ENCODE measurements at regions not wholly inside any gene's neighbourhood (a gene's known extent, or its start where the extent isn't known, plus 50 kb on each side); places are given as distances from the start of the nearest gene placed in this dataset.
"Not testable (repeated sequence)": the region's sequence is repeated elsewhere in the genome, so short reads cannot be mapped to it uniquely, and the experiment has no call there.

DNA sequence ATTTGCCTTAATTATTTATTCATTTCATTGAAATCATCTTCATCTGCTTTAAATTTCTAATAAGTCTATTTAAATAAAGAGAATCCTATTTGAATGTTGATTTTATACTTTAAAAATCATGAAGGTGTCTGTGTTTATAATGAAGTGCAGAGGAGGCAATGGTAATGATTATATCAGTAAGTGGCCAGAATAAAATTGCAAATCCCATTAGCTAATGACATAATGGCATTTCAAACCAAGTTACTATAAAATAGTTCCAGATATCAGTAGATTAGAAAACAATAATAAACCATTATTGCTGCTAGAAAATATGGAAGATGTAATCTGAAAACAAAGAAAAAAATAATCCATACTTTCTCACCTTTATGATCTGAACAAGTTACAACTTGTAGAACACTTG lies 647.8 kb upstream of the KLHL1 start:
- DNase-seq, result no peak

DNA sequence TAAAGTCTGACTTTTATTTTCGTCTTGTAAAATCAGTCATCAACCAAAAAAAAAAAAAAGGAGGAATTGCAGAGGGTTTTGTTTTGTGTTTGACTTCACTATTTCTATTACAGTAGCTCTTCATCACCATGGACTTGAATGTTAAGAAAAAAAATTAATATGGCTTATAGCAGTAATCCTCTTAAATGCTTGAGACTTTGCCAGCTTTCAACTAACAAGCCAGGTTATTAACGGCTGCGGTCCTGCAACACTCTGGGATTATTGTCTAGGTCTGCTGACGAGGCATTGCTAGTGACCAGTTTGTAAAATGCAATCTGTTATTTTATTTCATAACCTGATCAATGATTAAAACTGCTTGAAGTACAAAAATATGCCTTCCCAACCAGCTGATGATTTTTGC lies 647.2 kb upstream of the KLHL1 start:
- no peak for DNase-seq

DNA sequence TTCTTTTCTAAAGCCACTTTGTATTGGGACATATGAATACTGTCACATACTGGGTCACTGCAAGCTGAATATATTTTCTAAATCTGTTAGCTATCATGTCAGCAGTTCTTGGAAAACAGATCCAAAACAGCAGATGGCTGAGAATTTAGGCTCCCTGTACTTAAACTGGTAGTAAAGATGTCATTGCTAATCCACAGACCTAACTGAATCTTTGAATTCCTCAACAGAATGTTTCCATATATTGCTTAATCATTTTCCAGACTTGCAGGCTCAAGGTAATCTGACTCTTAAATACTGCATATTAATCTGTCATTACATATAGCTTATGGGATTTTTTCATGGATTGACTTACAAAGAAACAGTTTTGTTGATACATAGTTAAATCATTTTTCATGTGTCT lies 639.0 kb upstream of the KLHL1 start:
- no peak for DNase-seq

DNA sequence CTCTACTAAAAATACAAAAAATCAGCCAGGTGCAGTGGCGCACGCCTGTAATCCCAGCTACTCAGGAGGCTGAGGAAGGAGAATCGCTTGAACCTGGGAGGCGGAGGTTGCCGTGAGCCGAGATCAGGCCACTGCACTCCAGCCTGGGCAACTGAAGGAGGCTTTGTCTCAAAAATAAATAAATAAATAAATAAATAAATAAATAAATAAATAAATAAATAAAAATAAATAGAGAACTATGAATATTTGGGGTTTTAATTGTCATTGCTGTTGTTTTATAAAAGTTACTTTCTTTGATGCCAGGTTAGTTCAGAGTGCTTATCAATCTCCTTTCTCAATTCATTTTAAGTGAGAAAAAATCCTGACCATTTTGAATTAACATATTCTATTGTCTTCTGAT lies 638.2 kb upstream of the KLHL1 start:
- not testable (repeated sequence) for DNase-seq

DNA sequence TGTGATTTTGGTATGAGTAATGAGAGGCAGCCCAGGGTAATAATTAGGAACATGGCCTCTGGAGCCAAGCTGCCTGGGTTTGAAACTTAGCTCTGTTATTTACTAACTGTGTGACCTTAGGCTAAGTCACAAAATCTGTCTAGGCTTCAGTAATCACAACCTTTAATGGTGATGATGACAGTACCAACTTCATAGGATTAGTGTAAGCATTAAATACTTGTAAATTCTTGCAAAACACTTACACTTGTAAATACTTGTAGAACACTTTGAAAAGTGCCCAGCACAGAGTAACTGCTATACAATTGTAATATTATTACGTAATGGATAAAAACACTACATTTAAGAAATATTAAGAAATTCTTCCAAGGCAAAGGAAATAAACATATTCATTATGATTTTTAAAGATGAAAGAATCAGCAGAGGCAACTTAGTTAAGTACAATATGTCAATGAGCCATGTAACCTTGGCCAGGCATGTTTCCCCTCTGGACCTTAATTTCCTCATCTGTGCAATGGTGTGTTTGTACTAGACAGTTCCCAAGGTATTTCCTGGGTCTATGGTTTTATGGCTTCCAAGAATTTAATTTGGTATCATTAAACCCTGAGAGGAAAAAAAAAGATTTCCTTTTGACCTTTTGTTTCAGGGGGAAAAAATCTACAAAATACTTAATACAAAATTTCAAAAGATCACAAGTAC lies 628.5 kb upstream of the KLHL1 start:
- DNase-seq, result no peak

DNA sequence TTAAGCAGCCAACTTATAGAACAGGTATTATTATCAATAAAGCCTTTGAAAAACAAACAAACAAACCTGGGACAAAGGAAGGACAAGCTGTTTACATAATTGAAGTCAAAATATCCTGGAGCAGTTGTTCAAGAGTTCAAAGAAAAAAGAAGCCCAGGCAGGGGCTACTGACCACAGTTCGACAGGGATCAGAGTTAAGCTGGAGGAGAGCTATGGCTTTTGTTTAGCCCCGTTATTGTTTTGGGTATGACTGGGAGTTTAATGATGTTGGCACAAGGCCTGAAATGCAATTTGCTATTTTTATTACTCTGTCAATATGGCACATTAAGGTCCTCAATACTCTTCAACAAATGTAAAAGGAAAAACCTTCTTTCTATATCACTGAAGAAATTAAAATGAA lies 624.4 kb upstream of the KLHL1 start:
- DNase-seq, result no peak

DNA sequence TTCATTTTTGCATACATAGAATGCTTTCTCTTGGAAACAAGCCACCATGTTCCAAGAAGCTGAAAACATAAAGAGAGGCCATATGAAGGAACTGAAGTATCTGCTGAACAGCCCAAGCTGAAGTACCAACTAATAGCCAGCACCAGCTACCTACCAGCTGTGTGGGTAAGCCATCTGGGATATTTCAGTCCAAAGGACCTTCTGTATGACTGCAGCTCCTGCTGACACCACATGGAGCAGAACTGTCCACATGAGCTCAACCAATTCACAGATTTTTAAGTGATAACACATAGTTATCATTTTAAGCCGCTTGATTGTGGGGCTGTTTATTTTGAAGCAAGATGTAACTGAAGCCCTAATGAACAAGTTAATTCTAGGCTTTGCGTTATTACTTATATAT lies 621.1 kb upstream of the KLHL1 start:
- DNase-seq, result no peak

DNA sequence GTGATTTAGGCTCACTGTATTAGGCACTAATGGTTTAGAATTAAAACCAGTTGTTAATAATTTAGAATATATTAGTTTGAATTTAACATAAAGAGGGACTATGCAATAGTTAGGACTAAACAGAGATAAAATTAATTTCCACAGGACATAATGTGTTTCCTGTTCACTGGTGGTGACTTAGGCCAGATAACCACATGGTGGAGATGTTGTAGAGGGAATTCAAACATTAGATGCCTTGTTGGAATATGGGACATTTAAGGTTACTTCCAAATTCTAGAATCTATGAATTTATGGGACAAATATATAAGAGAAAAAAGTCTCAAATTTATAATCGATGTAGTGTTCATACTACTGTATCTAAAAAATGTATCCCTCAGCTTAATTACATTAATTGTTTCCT lies 615.5 kb upstream of the KLHL1 start:
- no peak for DNase-seq

DNA sequence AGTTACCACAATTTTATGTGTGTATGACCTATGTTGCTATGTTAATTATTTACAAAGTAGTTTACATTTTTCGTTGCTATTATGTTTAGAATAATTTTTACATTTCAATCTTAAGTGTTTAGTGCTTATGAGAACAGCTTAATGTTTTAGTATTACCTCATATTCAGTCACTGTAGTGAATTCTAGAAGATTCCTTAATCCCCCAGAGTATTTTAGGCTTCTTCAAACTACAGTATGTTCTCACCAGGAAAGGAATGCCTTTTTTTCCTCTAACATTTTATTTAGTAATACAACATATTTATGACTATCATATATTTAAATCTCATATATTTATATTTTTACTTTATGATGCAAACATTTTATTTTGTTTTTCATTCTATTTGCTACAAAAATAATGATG lies 612.1 kb upstream of the KLHL1 start:
- DNase-seq, result no peak

DNA sequence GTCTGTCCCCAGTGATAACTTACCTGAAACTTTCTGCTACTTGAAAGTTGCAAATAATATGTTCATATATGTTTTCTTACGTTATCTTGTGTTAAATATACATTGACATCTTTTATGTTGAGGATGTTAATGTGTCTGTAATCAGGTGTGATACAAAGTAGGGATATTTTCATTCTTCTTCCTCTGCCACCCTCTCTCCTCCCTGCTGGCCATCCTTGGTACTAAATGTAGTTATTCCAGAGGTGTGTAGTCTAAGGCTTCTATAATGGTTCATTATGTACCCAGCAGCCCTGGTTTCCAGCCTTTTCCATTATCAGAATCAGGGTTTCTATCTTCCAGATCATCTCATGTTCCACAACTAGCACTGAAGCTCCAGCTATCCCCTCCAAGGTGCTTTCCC lies 606.7 kb upstream of the KLHL1 start:
- no peak for DNase-seq

DNA sequence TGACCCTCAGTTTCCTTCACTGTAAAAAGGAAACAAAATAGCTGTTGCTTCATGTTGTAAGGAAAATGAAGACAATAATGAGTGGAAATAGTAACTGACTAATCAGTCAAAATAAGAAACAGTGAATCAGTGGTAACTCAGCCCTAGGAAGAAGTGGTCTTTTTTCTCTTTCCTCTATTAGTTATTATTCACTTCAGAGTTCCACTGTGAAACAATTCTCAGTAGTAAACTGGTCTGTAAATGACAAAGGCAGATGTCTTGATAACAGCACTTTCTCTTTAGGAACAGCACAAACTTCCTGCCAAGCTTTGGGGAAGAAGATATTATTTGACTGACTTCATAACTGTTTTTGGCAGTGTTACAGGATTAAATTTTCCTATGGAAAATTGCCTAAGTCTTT lies 600.5 kb upstream of the KLHL1 start:
- no peak for DNase-seq

DNA sequence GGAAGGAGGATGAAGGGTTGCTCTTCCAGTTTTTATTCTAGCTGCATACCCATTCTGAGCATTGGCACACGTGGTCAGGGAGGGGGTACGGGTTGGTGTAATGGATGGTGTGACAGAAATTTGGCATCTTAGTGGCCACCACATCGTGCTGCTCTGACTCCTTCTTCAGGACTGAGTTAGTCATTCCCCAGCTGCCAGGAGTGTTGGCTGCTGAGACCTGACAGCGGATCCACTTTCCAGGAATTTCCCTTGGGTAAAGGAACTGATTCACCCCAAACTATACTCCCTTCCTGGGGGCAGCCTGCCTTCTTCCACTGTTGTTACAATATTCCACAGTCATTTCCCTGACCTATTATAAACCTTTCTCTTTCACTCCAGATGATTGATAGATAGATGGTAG lies 595.5 kb upstream of the KLHL1 start:
- no peak for DNase-seq

DNA sequence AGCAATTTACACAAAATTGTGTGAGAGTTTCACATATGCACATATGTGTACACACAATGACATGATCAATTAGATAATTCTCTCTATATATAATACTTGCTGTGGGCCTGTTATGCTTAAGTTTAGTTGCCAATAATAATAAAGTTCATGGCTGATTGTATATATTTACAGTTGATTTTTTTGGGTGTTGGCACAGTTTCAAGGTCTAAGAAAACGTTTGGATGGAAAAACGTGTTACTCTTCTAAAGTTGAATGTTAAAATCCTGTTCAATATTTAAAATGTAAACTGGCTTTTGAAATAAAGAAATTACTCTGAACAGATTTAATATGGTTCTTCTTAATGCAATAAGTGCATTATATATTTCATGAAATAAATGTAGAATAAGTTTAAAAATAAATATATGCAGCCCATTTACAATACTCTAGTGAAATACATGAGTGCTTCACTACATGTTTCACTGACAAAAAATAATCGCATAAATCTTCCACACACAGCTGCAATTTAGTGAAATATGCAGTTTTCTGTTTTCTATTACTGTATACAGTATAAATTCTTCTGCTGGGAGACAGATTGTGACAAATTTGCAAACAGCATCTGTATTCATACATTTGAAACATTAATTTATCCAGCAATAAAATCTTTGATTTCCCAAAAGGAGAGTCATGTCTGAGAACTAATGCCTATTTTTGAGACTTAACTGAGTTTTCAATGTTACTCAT lies 586.9 kb upstream of the KLHL1 start:
- no peak for DNase-seq

DNA sequence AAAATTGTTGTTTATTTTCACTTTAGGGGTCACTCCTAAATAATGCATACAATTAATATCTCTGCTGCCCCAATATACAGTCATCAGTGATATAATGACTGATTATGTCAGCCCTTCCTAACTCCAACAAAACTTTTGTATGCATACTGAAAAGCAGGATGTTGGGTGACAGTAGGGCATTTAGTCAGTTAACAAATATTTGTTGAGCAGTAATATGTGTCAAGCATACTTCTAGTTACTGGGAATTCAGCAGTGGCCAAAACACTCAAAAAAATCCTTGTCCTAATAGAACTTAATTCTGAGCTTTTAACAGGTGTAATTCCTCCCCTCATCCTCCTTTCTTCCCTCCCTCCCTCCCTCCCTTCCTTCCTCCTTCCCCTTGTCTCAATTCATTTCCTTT lies 560.7 kb upstream of the KLHL1 start:
- DNase-seq, result no peak

DNA sequence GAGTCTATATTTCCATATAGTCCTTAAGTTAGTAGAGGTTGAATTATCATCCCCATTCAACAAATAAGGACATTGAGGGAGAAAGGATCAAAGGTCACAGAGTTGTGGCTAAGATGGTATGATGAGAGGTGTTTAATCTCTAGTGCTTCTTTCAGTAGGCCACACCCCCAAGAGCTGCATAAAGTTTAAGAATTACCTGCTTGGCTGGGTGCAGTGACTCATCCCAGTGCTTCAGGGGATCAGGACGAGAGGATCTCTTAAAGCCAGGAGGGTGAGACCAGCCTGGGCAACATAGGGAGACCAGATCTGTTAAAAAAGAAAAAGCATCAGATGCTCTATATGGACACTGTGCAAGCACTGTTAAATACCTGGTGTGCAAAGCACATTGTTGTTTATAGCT lies 560.0 kb upstream of the KLHL1 start:
- no peak for DNase-seq

DNA sequence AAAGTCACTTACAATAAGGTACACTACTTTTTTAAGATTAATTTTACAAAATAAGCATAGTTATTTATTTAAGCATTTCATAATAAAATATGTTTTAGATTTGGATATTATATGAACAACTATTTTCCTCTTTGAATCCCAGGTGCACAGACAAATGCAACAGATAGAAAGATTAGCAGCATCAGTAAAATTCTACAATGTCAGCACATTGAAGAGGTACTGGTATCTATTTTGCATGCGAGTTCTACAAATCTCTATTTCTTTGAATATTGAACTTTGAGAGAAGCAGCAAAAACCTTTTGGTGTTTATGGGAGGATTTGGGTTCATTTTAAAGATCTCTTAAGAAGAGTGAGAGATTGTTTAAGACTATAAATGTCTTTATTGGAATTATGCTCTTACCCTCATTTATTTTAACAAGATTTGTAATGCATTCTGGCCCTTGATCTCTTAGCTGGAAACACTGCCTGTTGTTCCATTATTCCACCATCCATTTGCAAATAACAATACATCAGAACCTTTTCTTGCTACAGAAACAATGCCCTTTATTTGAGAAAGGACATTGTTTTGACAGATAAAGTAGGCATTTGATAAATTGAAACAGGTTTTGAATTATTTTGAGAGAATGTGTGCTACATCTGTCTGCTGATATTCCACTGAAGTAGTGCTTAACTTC lies 558.8 kb upstream of the KLHL1 start:
- DNase-seq, result no peak

DNA sequence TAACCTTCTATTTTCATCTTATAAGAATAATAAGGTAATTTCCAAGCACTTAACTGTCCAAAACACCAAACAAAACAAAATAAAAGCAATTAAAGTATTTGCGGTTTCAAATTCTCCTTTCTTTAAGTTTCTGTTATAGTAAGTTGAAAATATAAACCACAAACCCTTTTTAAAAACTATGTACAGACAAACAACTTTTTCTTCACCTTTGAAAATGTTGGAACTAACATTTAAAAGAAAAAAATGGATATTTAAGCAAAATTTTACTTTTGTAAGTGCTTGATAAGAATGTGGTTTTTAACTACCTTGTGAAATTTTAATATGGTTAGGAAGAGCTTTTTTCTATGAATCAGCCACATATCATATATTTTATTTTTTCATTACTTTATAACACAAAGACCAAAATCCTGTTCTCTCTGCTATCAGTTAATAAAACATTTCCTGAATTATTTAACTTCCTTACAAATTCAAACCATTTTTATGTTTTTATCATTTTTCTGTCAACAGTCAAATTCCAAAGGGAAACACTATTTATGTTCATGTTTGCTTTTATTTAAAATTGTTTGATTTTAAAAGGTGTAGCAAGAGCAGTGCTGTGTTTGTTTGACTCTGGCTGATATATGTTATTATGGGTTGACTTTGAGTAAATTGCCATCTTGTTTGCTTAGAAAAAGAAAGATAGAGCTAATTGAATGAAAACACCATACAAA lies 554.1 kb upstream of the KLHL1 start:
- no peak for DNase-seq

DNA sequence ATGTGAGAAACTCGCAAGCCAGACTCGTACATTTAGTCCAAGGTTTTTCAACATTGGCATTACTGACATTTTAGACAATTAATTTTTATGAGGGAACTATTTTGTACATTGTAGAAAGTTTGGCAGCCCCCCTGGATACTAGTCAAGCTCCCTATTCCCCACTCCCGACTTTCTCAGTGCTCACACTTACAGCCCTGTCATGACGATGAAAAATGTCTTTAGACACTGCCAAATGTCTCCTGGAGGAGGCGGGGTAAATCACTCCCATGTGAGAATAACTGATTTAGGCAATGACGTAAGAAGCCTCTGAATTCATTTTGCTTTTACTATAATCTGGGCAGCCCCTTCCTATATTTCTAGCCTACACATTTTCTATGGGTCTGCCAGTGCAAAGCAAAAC lies 535.8 kb upstream of the KLHL1 start:
- DNase-seq, result no peak

DNA sequence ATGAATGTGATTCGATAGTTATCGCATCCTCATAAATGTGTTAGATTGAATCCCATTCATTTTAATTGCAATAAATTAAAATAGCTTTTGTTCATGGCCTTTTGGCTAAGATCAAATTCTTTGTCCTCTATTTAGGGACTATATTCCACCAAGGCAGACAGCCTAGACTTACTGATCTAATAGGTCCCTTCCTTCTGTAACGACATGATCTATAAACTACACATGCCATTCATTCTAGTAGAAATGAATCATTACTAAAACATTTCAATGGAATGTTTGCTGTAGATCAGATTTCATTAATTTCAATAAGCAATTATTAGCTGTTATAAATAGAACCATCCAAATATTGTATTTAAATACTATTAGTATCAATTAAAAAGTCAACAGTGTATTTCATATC lies 526.6 kb upstream of the KLHL1 start:
- no peak for DNase-seq

DNA sequence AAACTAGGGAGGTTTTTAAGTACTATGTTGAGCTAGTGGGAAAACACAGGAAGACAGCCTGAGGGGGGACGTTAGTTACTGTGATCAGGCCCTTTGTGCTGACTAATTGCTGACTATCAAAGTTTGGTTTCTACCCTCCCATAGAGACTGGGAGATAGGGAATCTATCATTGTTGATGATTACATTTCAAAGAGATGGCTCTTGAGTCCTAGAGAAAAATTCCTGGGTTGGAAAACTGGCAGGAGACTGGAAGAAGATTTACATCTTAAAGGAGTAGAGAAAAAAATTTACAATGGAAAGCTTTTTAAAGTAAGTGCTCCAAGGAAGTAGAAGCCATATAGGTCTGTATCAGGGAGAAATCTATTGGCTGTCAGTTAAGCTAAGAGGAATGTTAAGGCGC lies 522.0 kb upstream of the KLHL1 start:
- DNase-seq, result no peak

DNA sequence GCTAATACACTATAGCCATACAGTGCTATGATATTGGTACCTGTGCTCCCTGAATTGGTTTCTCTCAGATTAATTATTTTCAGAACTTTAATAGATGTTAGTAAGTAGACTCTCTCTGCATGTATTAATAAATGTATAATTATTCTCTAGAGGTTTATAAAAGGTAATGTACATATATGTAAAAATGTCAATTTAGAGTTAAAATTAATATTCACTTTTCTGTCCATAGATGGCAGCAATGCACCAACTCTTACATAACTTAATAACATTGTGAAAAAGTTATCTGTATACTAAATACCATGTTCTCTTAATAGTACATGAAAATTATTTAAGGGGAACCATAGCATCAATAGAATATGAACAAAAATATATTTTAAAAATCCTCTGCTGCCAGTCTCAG lies 515.0 kb upstream of the KLHL1 start:
- no peak for DNase-seq

DNA sequence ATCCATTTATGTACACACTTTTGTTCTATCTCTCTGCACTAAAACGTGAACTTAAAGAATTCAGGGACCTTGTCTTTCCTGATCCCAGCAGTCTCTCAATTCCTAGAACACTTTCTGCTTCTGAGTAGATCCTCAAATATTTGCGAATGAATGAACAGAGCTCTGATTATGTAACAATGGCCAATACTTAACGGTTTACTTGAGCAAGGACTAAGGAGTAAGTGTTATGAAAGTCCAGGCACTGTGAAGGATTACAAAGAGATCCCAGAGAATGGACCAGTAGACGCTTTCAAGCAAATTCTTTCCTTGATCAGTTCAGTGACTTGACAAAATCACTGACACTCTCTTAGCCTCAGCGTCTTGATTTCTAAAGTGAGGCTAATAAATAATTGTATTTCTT lies 514.5 kb upstream of the KLHL1 start:
- DNase-seq, result no peak

DNA sequence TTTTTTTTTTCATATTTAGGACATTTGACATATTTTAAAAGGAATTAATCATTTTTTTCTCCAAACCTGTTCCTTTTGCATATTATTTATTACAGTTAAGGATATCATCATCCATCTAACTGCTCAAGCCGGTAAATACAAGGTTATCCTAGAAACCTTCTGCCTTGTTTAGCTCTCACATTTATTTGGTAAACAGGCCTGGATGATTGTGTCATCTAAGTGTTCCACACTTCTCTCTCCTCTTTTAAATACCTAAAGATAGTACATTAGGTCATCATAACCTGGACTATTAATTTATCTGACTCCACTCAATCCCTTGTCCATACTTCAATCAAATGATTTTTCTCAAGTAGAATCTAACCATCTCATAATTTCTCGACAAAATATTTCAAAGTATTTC lies 511.7 kb upstream of the KLHL1 start:
- DNase-seq, result no peak

DNA sequence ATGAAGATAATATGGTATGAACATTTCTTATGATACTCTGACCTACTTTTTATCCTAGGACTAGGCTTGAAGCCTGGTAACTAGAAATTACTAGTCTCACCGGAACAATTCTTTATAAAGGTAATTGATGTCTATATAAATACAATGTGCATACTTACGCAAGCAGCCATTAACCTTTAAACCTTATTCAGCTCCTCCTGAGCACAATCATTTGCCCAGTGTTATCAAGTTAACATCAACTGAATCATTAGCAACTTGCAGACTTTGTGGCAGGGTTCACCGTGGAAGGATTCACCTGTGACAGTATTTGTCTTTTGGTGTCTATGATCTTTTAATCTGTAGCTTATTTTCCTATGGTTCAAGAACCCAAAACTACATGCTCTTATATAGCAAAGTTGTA lies 508.6 kb upstream of the KLHL1 start:
- DNase-seq, result no peak
